ENCODE measurements at regions not wholly inside any gene's neighbourhood (a gene's known extent, or its start where the extent isn't known, plus 50 kb on each side); places are given as distances from the start of the nearest gene placed in this dataset.

GRCh38 chr20:48301189-48301588, 515.9 kb upstream of the SULF2 start:
- Histone ChIP-seq H3K9me3 (ENCODE audit: insufficient read depth, low read length) (no peaks in the 10 kb centered on the region), H3K36me3 (replicated peaks; ENCODE audit: low read depth, low read length) (no peaks in the 10 kb centered on the region), H3K4me2 (ENCODE audit: low read length) (no peak overlapping the region), H2AFZ (ENCODE audit: low read depth, low read length) (no peak overlapping the region), H3K9ac (ENCODE audit: low read length) (no peak overlapping the region), H3K27ac (ENCODE audit: low read length) (no peak overlapping the region), H3K79me2 (ENCODE audit: low read length) (no peaks in the 10 kb centered on the region), H4K20me1 (ENCODE audit: insufficient read depth, low read length) (no peaks in the 10 kb centered on the region), H3K4me1 (ENCODE audit: low read length) (no peaks in the 10 kb centered on the region), H3K4me3 (ENCODE audit: low read length) (no peak overlapping the region), H3K27me3 (ENCODE audit: low read depth, low read length) (peaks cover 49% of the 10 kb centered on the region)
- no peak for TF ChIP-seq CTCF (IDR thresholded peaks at IDR 0.05; ENCODE audit: low read depth, low read length)
- TF ChIP-seq EZH2phosphoT487 (IDR thresholded peaks at IDR 0.05; ENCODE audit: low read depth) = no peak

GRCh38 chr20:48300529-48300928, 515.2 kb upstream of the SULF2 start:
- H3K4me3 ChIP-seq (ENCODE audit: low read length) = no peak overlapping the region
- no peak overlapping the region for H3K9ac ChIP-seq (ENCODE audit: low read length)
- H3K36me3 ChIP-seq (replicated peaks; ENCODE audit: low read depth, low read length) = no peaks in the 10 kb centered on the region
- H2AFZ ChIP-seq (ENCODE audit: low read depth, low read length) = no peak overlapping the region
- H3K4me1 ChIP-seq (ENCODE audit: low read length) = no peaks in the 10 kb centered on the region
- no peaks in the 10 kb centered on the region for H4K20me1 ChIP-seq (ENCODE audit: insufficient read depth, low read length)
- no peaks in the 10 kb centered on the region for H3K79me2 ChIP-seq (ENCODE audit: low read length)
- H3K9me3 ChIP-seq (ENCODE audit: insufficient read depth, low read length) = no peaks in the 10 kb centered on the region
- no peak for TF ChIP-seq EZH2phosphoT487 (IDR thresholded peaks at IDR 0.05; ENCODE audit: low read depth)
- TF ChIP-seq CTCF (IDR thresholded peaks at IDR 0.05; ENCODE audit: low read depth, low read length) = no peak
- H3K27me3 ChIP-seq (ENCODE audit: low read depth, low read length) = peaks cover 43% of the 10 kb centered on the region
- no peak overlapping the region for H3K27ac ChIP-seq (ENCODE audit: low read length)
- H3K4me2 ChIP-seq (ENCODE audit: low read length) = no peak overlapping the region

- Histone ChIP-seq H3K4me3 (ENCODE audit: low read length) (no peak overlapping the region), H3K4me2 (ENCODE audit: low read length) (no peak overlapping the region), H3K27ac (ENCODE audit: low read length) (no peak overlapping the region), H4K20me1 (ENCODE audit: insufficient read depth, low read length) (no peaks in the 10 kb centered on the region), H3K27me3 (ENCODE audit: low read depth, low read length) (peaks cover 29% of the 10 kb centered on the region), H3K79me2 (ENCODE audit: low read length) (no peaks in the 10 kb centered on the region), H3K9me3 (ENCODE audit: insufficient read depth, low read length) (no peaks in the 10 kb centered on the region), H3K9ac (ENCODE audit: low read length) (no peak overlapping the region), H3K4me1 (ENCODE audit: low read length) (no peaks in the 10 kb centered on the region; the same call in 1 of the 2 replicates), H2AFZ (ENCODE audit: low read depth, low read length) (no peak overlapping the region), H3K36me3 (replicated peaks; ENCODE audit: low read depth, low read length) (no peaks in the 10 kb centered on the region)
- TF ChIP-seq CTCF (IDR thresholded peaks at IDR 0.05; ENCODE audit: low read depth, low read length) (no peak), EZH2phosphoT487 (IDR thresholded peaks at IDR 0.05; ENCODE audit: low read depth) (no peak)
These were observed 513.7 kb upstream of the SULF2 start for GRCh38 chr20:48298851-48299484.

GRCh38 chr20:48298433-48298832, 513.2 kb upstream of the SULF2 start:
- no peak for TF ChIP-seq CTCF (IDR thresholded peaks at IDR 0.05; ENCODE audit: low read depth, low read length)
- no peak for TF ChIP-seq EZH2phosphoT487 (IDR thresholded peaks at IDR 0.05; ENCODE audit: low read depth)
- H3K79me2 ChIP-seq (ENCODE audit: low read length) = no peaks in the 10 kb centered on the region
- no peaks in the 10 kb centered on the region for H4K20me1 ChIP-seq (ENCODE audit: insufficient read depth, low read length)
- H3K9me3 ChIP-seq (ENCODE audit: insufficient read depth, low read length) = no peaks in the 10 kb centered on the region
- H3K27ac ChIP-seq (ENCODE audit: low read length) = no peak overlapping the region
- H3K4me1 ChIP-seq (ENCODE audit: low read length) = no peaks in the 10 kb centered on the region; the same call in 1 of the 2 replicates
- no peak overlapping the region for H2AFZ ChIP-seq (ENCODE audit: low read depth, low read length)
- no peak overlapping the region for H3K4me2 ChIP-seq (ENCODE audit: low read length)
- no peaks in the 10 kb centered on the region for H3K36me3 ChIP-seq (replicated peaks; ENCODE audit: low read depth, low read length)
- H3K27me3 ChIP-seq (ENCODE audit: low read depth, low read length) = peaks cover 25% of the 10 kb centered on the region
- H3K4me3 ChIP-seq (ENCODE audit: low read length) = no peak overlapping the region
- no peak overlapping the region for H3K9ac ChIP-seq (ENCODE audit: low read length)
